ENCODE measurements at regions not wholly inside any gene's neighbourhood (a gene's known extent, or its start where the extent isn't known, plus 50 kb on each side); places are given as distances from the start of the nearest gene placed in this dataset.

- no peaks in the 10 kb centered on the region for H3K36me3 ChIP-seq (ENCODE audit: insufficient read depth, low read length)
- H3K4me1 ChIP-seq (ENCODE audit: control insufficient read depth, insufficient read depth, low read length, unreplicated experiment): peaks cover 27% of the 10 kb centered on the region
- no peak overlapping the region for H2AFZ ChIP-seq (ENCODE audit: low read length, unreplicated experiment)
- H3K79me2 ChIP-seq (ENCODE audit: control insufficient read depth, insufficient read depth, low read length, unreplicated experiment): no peaks in the 10 kb centered on the region
- no peak overlapping the region for H3K27ac ChIP-seq (ENCODE audit: low read depth, low read length)
- no peak overlapping the region for H3K4me3 ChIP-seq (ENCODE audit: low read depth, low read length)
- no peaks in the 10 kb centered on the region for H3K27me3 ChIP-seq (ENCODE audit: insufficient read depth, low read length)
These were observed 350.3 kb downstream of the PTTG2 start for GRCh38 chr4:38310446-38311043.

GRCh38 chr4:38311495-38312126 is 351.4 kb downstream of the PTTG2 start:
- H3K27ac ChIP-seq (ENCODE audit: low read depth, low read length): no peak overlapping the region
- H3K36me3 ChIP-seq (ENCODE audit: insufficient read depth, low read length): no peaks in the 10 kb centered on the region
- H3K27me3 ChIP-seq (ENCODE audit: insufficient read depth, low read length): no peaks in the 10 kb centered on the region
- H3K79me2 ChIP-seq (ENCODE audit: control insufficient read depth, insufficient read depth, low read length, unreplicated experiment): no peaks in the 10 kb centered on the region
- peaks cover 27% of the 10 kb centered on the region for H3K4me1 ChIP-seq (ENCODE audit: control insufficient read depth, insufficient read depth, low read length, unreplicated experiment)
- no peak overlapping the region for H2AFZ ChIP-seq (ENCODE audit: low read length, unreplicated experiment)
- H3K4me3 ChIP-seq (ENCODE audit: low read depth, low read length): no peak overlapping the region

GRCh38 chr4:38313175-38313574 is 350.8 kb upstream of the KLF3 start:
- peaks cover 28% of the 10 kb centered on the region for H3K4me1 ChIP-seq (ENCODE audit: control insufficient read depth, insufficient read depth, low read length, unreplicated experiment)
- H3K36me3 ChIP-seq (ENCODE audit: insufficient read depth, low read length): no peaks in the 10 kb centered on the region
- H3K27me3 ChIP-seq (ENCODE audit: insufficient read depth, low read length): no peaks in the 10 kb centered on the region
- no peak overlapping the region for H2AFZ ChIP-seq (ENCODE audit: low read length, unreplicated experiment)
- H3K4me3 ChIP-seq (ENCODE audit: low read depth, low read length): no peak overlapping the region
- H3K27ac ChIP-seq (ENCODE audit: low read depth, low read length): no peak overlapping the region
- no peaks in the 10 kb centered on the region for H3K79me2 ChIP-seq (ENCODE audit: control insufficient read depth, insufficient read depth, low read length, unreplicated experiment)

- H3K27ac ChIP-seq (ENCODE audit: low read depth, low read length): peak overlapping the region; percentile 21; the same call in 1 of the 2 replicates
- H2AFZ ChIP-seq (ENCODE audit: low read length, unreplicated experiment): no peak overlapping the region
- H3K27me3 ChIP-seq (ENCODE audit: insufficient read depth, low read length): no peaks in the 10 kb centered on the region
- H3K36me3 ChIP-seq (ENCODE audit: insufficient read depth, low read length): no peaks in the 10 kb centered on the region
- no peak overlapping the region for H3K4me3 ChIP-seq (ENCODE audit: low read depth, low read length)
- H3K4me1 ChIP-seq (ENCODE audit: control insufficient read depth, insufficient read depth, low read length, unreplicated experiment): peaks cover 26% of the 10 kb centered on the region
- H3K79me2 ChIP-seq (ENCODE audit: control insufficient read depth, insufficient read depth, low read length, unreplicated experiment): no peaks in the 10 kb centered on the region
These were observed 349.9 kb upstream of the KLF3 start for GRCh38 chr4:38313999-38314561.

- Histone ChIP-seq H3K79me2 (ENCODE audit: control insufficient read depth, insufficient read depth, low read length, unreplicated experiment) (no peaks in the 10 kb centered on the region), H3K4me3 (ENCODE audit: low read depth, low read length) (no peak overlapping the region), H3K4me1 (ENCODE audit: control insufficient read depth, insufficient read depth, low read length, unreplicated experiment) (peaks cover 26% of the 10 kb centered on the region), H3K27me3 (ENCODE audit: insufficient read depth, low read length) (no peaks in the 10 kb centered on the region), H3K27ac (ENCODE audit: low read depth, low read length) (peak overlapping the region; percentile 21; the same call in 1 of the 2 replicates), H2AFZ (ENCODE audit: low read length, unreplicated experiment) (no peak overlapping the region), H3K36me3 (ENCODE audit: insufficient read depth, low read length) (no peaks in the 10 kb centered on the region)
These were observed 349.3 kb upstream of the KLF3 start for GRCh38 chr4:38314663-38315062.

- Histone ChIP-seq H2AFZ (ENCODE audit: low read length, unreplicated experiment) (no peak overlapping the region), H3K27me3 (ENCODE audit: insufficient read depth, low read length) (no peaks in the 10 kb centered on the region), H3K27ac (ENCODE audit: low read depth, low read length) (no peak overlapping the region), H3K36me3 (ENCODE audit: insufficient read depth, low read length) (no peaks in the 10 kb centered on the region), H3K79me2 (ENCODE audit: control insufficient read depth, insufficient read depth, low read length, unreplicated experiment) (no peaks in the 10 kb centered on the region), H3K4me3 (ENCODE audit: low read depth, low read length) (no peak overlapping the region), H3K4me1 (ENCODE audit: control insufficient read depth, insufficient read depth, low read length, unreplicated experiment) (peaks cover 29% of the 10 kb centered on the region)
These were observed 348.7 kb upstream of the KLF3 start for GRCh38 chr4:38315286-38315685.

- no peak overlapping the region for H3K4me3 ChIP-seq (ENCODE audit: low read depth, low read length)
- peaks cover 29% of the 10 kb centered on the region for H3K4me1 ChIP-seq (ENCODE audit: control insufficient read depth, insufficient read depth, low read length, unreplicated experiment)
- no peaks in the 10 kb centered on the region for H3K36me3 ChIP-seq (ENCODE audit: insufficient read depth, low read length)
- H2AFZ ChIP-seq (ENCODE audit: low read length, unreplicated experiment): no peak overlapping the region
- no peaks in the 10 kb centered on the region for H3K79me2 ChIP-seq (ENCODE audit: control insufficient read depth, insufficient read depth, low read length, unreplicated experiment)
- no peaks in the 10 kb centered on the region for H3K27me3 ChIP-seq (ENCODE audit: insufficient read depth, low read length)
- H3K27ac ChIP-seq (ENCODE audit: low read depth, low read length): no peak overlapping the region
These were observed 348.0 kb upstream of the KLF3 start for GRCh38 chr4:38316045-38316444.

GRCh38 chr4:38317041-38317674 is 346.8 kb upstream of the KLF3 start:
- H3K36me3 ChIP-seq (ENCODE audit: insufficient read depth, low read length): no peaks in the 10 kb centered on the region
- no peaks in the 10 kb centered on the region for H3K27me3 ChIP-seq (ENCODE audit: insufficient read depth, low read length)
- H3K4me3 ChIP-seq (ENCODE audit: low read depth, low read length): no peak overlapping the region
- H3K27ac ChIP-seq (ENCODE audit: low read depth, low read length): no peak overlapping the region
- no peaks in the 10 kb centered on the region for H3K79me2 ChIP-seq (ENCODE audit: control insufficient read depth, insufficient read depth, low read length, unreplicated experiment)
- no peak overlapping the region for H2AFZ ChIP-seq (ENCODE audit: low read length, unreplicated experiment)
- H3K4me1 ChIP-seq (ENCODE audit: control insufficient read depth, insufficient read depth, low read length, unreplicated experiment): peaks cover 29% of the 10 kb centered on the region

- Histone ChIP-seq H2AFZ (ENCODE audit: low read length, unreplicated experiment) (peak overlapping the region; percentile 97), H3K36me3 (ENCODE audit: insufficient read depth, low read length) (no peaks in the 10 kb centered on the region), H3K4me1 (ENCODE audit: control insufficient read depth, insufficient read depth, low read length, unreplicated experiment) (peaks cover 35% of the 10 kb centered on the region), H3K27ac (ENCODE audit: low read depth, low read length) (peak overlapping the region; percentile 76), H3K27me3 (ENCODE audit: insufficient read depth, low read length) (no peaks in the 10 kb centered on the region), H3K79me2 (ENCODE audit: control insufficient read depth, insufficient read depth, low read length, unreplicated experiment) (no peaks in the 10 kb centered on the region), H3K4me3 (ENCODE audit: low read depth, low read length) (peak overlapping the region; percentile 55)
These were observed 345.1 kb upstream of the KLF3 start for GRCh38 chr4:38318737-38319455.

GRCh38 chr4:38319456-38320342 is 344.3 kb upstream of the KLF3 start:
- H3K27ac ChIP-seq (ENCODE audit: low read depth, low read length): peak overlapping the region; percentile 76
- no peaks in the 10 kb centered on the region for H3K79me2 ChIP-seq (ENCODE audit: control insufficient read depth, insufficient read depth, low read length, unreplicated experiment)
- H3K4me3 ChIP-seq (ENCODE audit: low read depth, low read length): peak overlapping the region; percentile 55
- no peaks in the 10 kb centered on the region for H3K36me3 ChIP-seq (ENCODE audit: insufficient read depth, low read length)
- no peaks in the 10 kb centered on the region for H3K27me3 ChIP-seq (ENCODE audit: insufficient read depth, low read length)
- H2AFZ ChIP-seq (ENCODE audit: low read length, unreplicated experiment): peak overlapping the region; percentile 68
- H3K4me1 ChIP-seq (ENCODE audit: control insufficient read depth, insufficient read depth, low read length, unreplicated experiment): peaks cover 27% of the 10 kb centered on the region

Measured in ACC112 (cell line).